H1 (cell line): ENCODE measurements at regions not wholly inside any gene's neighbourhood (a gene's known extent, or its start where the extent isn't known, plus 50 kb on each side); places are given as distances from the start of the nearest gene placed in this dataset.

Experiments
- CREB1 ChIP-seq: IDR thresholded peaks from 2 replicates; pipeline ENCODE4 v1.6.1; 2012; ENCODE audit warnings: inconsistent platforms
- HDAC2 ChIP-seq, 2 experiments: fragments of 300-600 bp in 1 of 2; sonication (generic) in 1 of 2; IDR thresholded peaks; 2 replicates each; pipeline ENCODE4 v1.6.1; 2011 to 2012; ENCODE audit warnings: low read depth in 2 of 2, low read length in 2 of 2, mild to moderate bottlenecking in 2 of 2, moderate library complexity in 2 of 2, borderline replicate concordance in 1 of 2, inconsistent platforms in 1 of 2
- NRF1 ChIP-seq: IDR thresholded peaks from 2 replicates; pipeline ENCODE4 v1.6.1; 2011; ENCODE audit warnings: mild to moderate bottlenecking, low read depth, low read length, improper control_type of control experiment
- POLR2A ChIP-seq, 2 experiments: IDR thresholded peaks; 1 replicate in 1 of 2; 2 replicates in 1 of 2; pipeline ENCODE4 v1.6.1; 2011; ENCODE audit warnings: low read depth in 2 of 2, low read length in 2 of 2, mild to moderate bottlenecking in 2 of 2; ENCODE audit errors: control extremely low read depth in 1 of 2
- RNF2 ChIP-seq: fragments of 200-900, 300-1000 bp; sonication (generic); IDR thresholded peaks from 2 replicates; pipeline ENCODE4 v1.7.1; 2016; ENCODE audit warnings: borderline replicate concordance, low read depth, mild to moderate bottlenecking, antibody characterized with exemption, low read length; ENCODE audit not compliant: poor library complexity, severe bottlenecking; ENCODE audit errors: missing control alignments
- SP4 ChIP-seq: IDR thresholded peaks from 2 replicates; pipeline ENCODE4 v1.6.1; 2012; ENCODE audit warnings: low read length, inconsistent platforms
- YY1 ChIP-seq: IDR thresholded peaks from 2 replicates; pipeline ENCODE4 v1.6.1; 2011; ENCODE audit warnings: low read depth, mild to moderate bottlenecking, low read length

- TF ChIP-seq YY1 (no peak), RNF2 (no peak), HDAC2 (IDR thresholded peaks at IDR 0.05; ENCODE audit: borderline replicate concordance in 1 of 2, low read depth in 2 of 2, low read length in 2 of 2) (no peak), CREB1 (no peak), SP4 (no peak), NRF1 (no peak), POLR2A (IDR thresholded peaks at IDR 0.05; ENCODE audit: control extremely low read depth in 1 of 2, low read depth in 2 of 2, low read length in 2 of 2) (no peak)
Observed at GRCh38 chr3:46130631-46131310, 77.3 kb downstream of the CCR1 start (continued).
